HepG2 (cell line): ENCODE measurements at regions not wholly inside any gene's neighbourhood (a gene's known extent, or its start where the extent isn't known, plus 50 kb on each side); places are given as distances from the start of the nearest gene placed in this dataset.

Experiments
- ATAC-seq: fragments of 200-7000 bp; cut with Tn5 transposase; 3 replicates; pipeline ENCODE4 v1.9.1; 2020; ENCODE audit warnings: mild to moderate bottlenecking, moderate library complexity
- BruUV-seq: library from RNA; stranded (reverse); fragments of 400-500 nt; replicated peaks from 2 replicates; lab custom pipeline; 2021; lab: Mats Ljungman, UMichigan
- CTCF ChIA-PET: fragments of 300-600 bp; formaldehyde crosslinking; extraction: SDS; loops from one replicate; lab custom pipeline; 2021; ENCODE audit warnings: low total read pairs, inconsistent platforms, low intra/inter-chr PET ratio; lab: Yijun Ruan, JAX
- POLR2A ChIA-PET: fragments of 350-600 bp; sonication (Branson Sonifier 250); formaldehyde crosslinking; loops from one replicate; lab custom pipeline; 2020; ENCODE audit warnings: antibody characterized with exemption, inconsistent platforms; lab: Yijun Ruan, JAX
- DNase-seq: peaks from one replicate; pipeline ENCODE4 v3.0.0-alpha.2; 2015; ENCODE audit warnings: low spot score
- FAIRE-seq: peaks from 3 replicates; lab custom pipeline; 2011; peaks lifted over from hg19 to GRCh38; lab: Jason Lieb, UNC
- H2AFZ ChIP-seq: one replicate; pipeline ENCODE4 v1.6.1; 2011; ENCODE audit warnings: low read length, inconsistent platforms
- H3K27ac ChIP-seq: fragments of 300-600 bp; 3 replicates; pipeline ENCODE4 v1.8.0; 2011; ENCODE audit warnings: mixed run types, mild to moderate bottlenecking, mixed read lengths, low read length, inconsistent platforms; ENCODE audit not compliant: insufficient read depth; ENCODE audit errors: extremely low read length
- H3K27me3 ChIP-seq, 2 experiments: fragments of 200-600 bp in 1 of 2; 2 replicates in 1 of 2; 3 replicates in 1 of 2; pipeline versions ENCODE4 v1.6.0 to v1.8.0; 2011; ENCODE audit warnings: low read length in 2 of 2, mild to moderate bottlenecking in 2 of 2, moderate library complexity in 2 of 2, inconsistent platforms in 1 of 2; ENCODE audit not compliant: insufficient read depth in 2 of 2, control insufficient read depth in 1 of 2
- H3K36me3 ChIP-seq, 2 experiments: fragments of 200-600 bp in 1 of 2; replicated peaks in 1 of 2; 2 replicates in 1 of 2; 3 replicates in 1 of 2; pipeline versions ENCODE4 v1.5.1 to v1.8.0; 2011; ENCODE audit warnings: low read length in 2 of 2, inconsistent platforms in 1 of 2; ENCODE audit not compliant: insufficient read depth in 2 of 2, control insufficient read depth in 1 of 2
- H3K4me1 ChIP-seq: 2 replicates; pipeline ENCODE4 v1.5.1; 2012; ENCODE audit warnings: low read length, inconsistent platforms; ENCODE audit not compliant: insufficient read depth
- H3K4me2 ChIP-seq: 2 replicates; pipeline ENCODE4 v1.6.0; 2011; ENCODE audit warnings: low read depth, low read length, inconsistent platforms
- H3K4me3 ChIP-seq, 3 experiments: fragments of 200-600 bp in 1 of 3; sonication (generic), shearing (Covaris generic) in 1 of 3; replicated peaks in 1 of 3; 2 replicates each; pipeline ENCODE4 v1.5.1; 2011 to 2016; ENCODE audit warnings: low read length in 3 of 3, inconsistent platforms in 2 of 3, low read depth in 2 of 3, mild to moderate bottlenecking in 2 of 3, control low read depth in 1 of 3, mixed read lengths in 1 of 3; ENCODE audit not compliant: insufficient read depth in 1 of 3
- H3K79me2 ChIP-seq: one replicate; pipeline ENCODE4 v1.6.1; 2011; ENCODE audit warnings: low read length, inconsistent platforms; ENCODE audit not compliant: insufficient read depth
- H3K9ac ChIP-seq: 2 replicates; pipeline ENCODE4 v1.6.0; 2011; ENCODE audit warnings: mild to moderate bottlenecking, low read depth, low read length, inconsistent platforms; ENCODE audit not compliant: insufficient read depth
- H3K9me3 ChIP-seq: 2 replicates; pipeline ENCODE4 v1.5.1; 2012; ENCODE audit warnings: mild to moderate bottlenecking, low read length
- H4K20me1 ChIP-seq: 2 replicates; pipeline ENCODE4 v1.6.0; 2011; ENCODE audit warnings: inconsistent platforms, mild to moderate bottlenecking, low read length, moderate library complexity; ENCODE audit not compliant: insufficient read depth
- CCDC6 ChIP-seq: sonication (generic); formaldehyde crosslinking; IDR thresholded peaks from 2 replicates; pipeline ENCODE4 v1.8.1; 2022; ENCODE audit warnings: mild to moderate bottlenecking, missing genetic modification reagents, moderate library complexity
- DDIT3 ChIP-seq: sonication (generic); formaldehyde crosslinking; IDR thresholded peaks from 2 replicates; pipeline ENCODE4 v1.4.0; 2020; ENCODE audit warnings: mild to moderate bottlenecking, missing genetic modification reagents
- GLI4 ChIP-seq: sonication (generic); formaldehyde crosslinking; IDR thresholded peaks from 2 replicates; pipeline ENCODE4 v1.5.1; 2020; ENCODE audit warnings: missing genetic modification reagents, mild to moderate bottlenecking, moderate library complexity, borderline replicate concordance
- ISX ChIP-seq: sonication (generic); formaldehyde crosslinking; conservative IDR thresholded peaks from 2 replicates; pipeline ENCODE4 v1.5.0; 2020; ENCODE audit warnings: missing genetic modification reagents
- PHF21A ChIP-seq: sonication (generic); formaldehyde crosslinking; IDR thresholded peaks from 2 replicates; pipeline ENCODE4 v1.5.0; 2020; ENCODE audit warnings: mild to moderate bottlenecking, missing genetic modification reagents
- RCOR2 ChIP-seq: IDR thresholded peaks from 2 replicates; pipeline ENCODE4 v1.6.1; 2016; ENCODE audit warnings: missing biosample characterization, missing genetic modification reagents
- ZFP1 ChIP-seq: IDR thresholded peaks from 2 replicates; pipeline ENCODE4 v1.6.1; 2016
- ZNF253 ChIP-seq: sonication (generic); formaldehyde crosslinking; IDR thresholded peaks from 2 replicates; pipeline ENCODE4 v1.8.0; 2022; ENCODE audit warnings: mild to moderate bottlenecking, missing genetic modification reagents, borderline replicate concordance
- WGBS: methylation state at CpG from one replicate; pipeline ENCODE4 v1.1.6; 2017; ENCODE audit warnings: low lambda C conversion rate; 5-methylcytosine and 5-hydroxymethylcytosine counted together
- in situ Hi-C: cut with HindIII; loops from 2 replicates; pipeline ENCODE4 v1.10.0; 2017; ENCODE audit warnings: low pct_unique_long_range_greater_than_20kb; ENCODE audit not compliant: extremely low pct_ligation_motif_present
- intact Hi-C: fragments of 100-400 bp; cut with micrococcal nuclease; formaldehyde crosslinking; loops from one replicate; pipeline ENCODE4 v1.10.0; 2022; ENCODE audit not compliant: unreplicated experiment
- TF ChIP-seq, protein P1 (sequence below): sonication (generic); formaldehyde crosslinking; IDR thresholded peaks from 2 replicates; pipeline ENCODE4 v1.5.0; 2020; ENCODE audit warnings: mild to moderate bottlenecking, missing genetic modification reagents, moderate library complexity
- TF ChIP-seq, protein P2 (sequence below): sonication (generic); formaldehyde crosslinking; IDR thresholded peaks from 2 replicates; pipeline ENCODE4 v1.4.0; 2020; ENCODE audit warnings: mild to moderate bottlenecking, missing genetic modification reagents
- TF ChIP-seq, protein P3 (sequence below): IDR thresholded peaks from 2 replicates; pipeline ENCODE4 v1.6.1; 2016; ENCODE audit warnings: mild to moderate bottlenecking, missing biosample characterization, missing genetic modification reagents

GRCh38 chr9:90053027-90053426 lies 448.2 kb downstream of the GADD45G start:
- H3K36me3 ChIP-seq = no peaks in the 10 kb centered on the region
- POLR2A ChIA-PET = no interaction called here
- no peak for DNase-seq
- CTCF ChIA-PET = no interaction called here
- TF ChIP-seq, protein P1, sequence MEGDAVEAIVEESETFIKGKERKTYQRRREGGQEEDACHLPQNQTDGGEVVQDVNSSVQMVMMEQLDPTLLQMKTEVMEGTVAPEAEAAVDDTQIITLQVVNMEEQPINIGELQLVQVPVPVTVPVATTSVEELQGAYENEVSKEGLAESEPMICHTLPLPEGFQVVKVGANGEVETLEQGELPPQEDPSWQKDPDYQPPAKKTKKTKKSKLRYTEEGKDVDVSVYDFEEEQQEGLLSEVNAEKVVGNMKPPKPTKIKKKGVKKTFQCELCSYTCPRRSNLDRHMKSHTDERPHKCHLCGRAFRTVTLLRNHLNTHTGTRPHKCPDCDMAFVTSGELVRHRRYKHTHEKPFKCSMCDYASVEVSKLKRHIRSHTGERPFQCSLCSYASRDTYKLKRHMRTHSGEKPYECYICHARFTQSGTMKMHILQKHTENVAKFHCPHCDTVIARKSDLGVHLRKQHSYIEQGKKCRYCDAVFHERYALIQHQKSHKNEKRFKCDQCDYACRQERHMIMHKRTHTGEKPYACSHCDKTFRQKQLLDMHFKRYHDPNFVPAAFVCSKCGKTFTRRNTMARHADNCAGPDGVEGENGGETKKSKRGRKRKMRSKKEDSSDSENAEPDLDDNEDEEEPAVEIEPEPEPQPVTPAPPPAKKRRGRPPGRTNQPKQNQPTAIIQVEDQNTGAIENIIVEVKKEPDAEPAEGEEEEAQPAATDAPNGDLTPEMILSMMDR (CRISPR knock-in tag) = 0 out of 2 replicates have a peak, but pooled peaks have one; percentile 13
- TF ChIP-seq RCOR2 (CRISPR knock-in tag) (no peak), DDIT3 (CRISPR knock-in tag) (no peak)
- no peaks in the 10 kb centered on the region; the same call in 1 of the 2 replicates for H3K9me3 ChIP-seq
- in situ Hi-C loops = no loop called here
- intact Hi-C loops = no loop called here
- no peak overlapping the region for H3K4me3 ChIP-seq
- H3K79me2 ChIP-seq = no peaks in the 10 kb centered on the region
- no peak overlapping the region for H3K9ac ChIP-seq
- H2AFZ ChIP-seq = no peak overlapping the region
- BruUV-seq = no TSS peak
- no peaks in the 10 kb centered on the region for H3K27me3 ChIP-seq
- H3K4me2 ChIP-seq = no peak overlapping the region
- 30% methylated on average over 3 of the region's 5 CpGs for WGBS
- ATAC-seq = no peak
- H4K20me1 ChIP-seq = no peaks in the 10 kb centered on the region
- no peaks in the 10 kb centered on the region for H3K4me1 ChIP-seq
- no peak for FAIRE-seq
- H3K27ac ChIP-seq = no peak overlapping the region

- H2AFZ ChIP-seq = no peak overlapping the region
- H3K4me2 ChIP-seq = no peak overlapping the region
- intact Hi-C loops (no loop called here), in situ Hi-C loops (no loop called here)
- no peak overlapping the region for H3K27ac ChIP-seq
- H3K9me3 ChIP-seq = no peaks in the 10 kb centered on the region; the same call in 1 of the 2 replicates
- TF ChIP-seq, protein P2, sequence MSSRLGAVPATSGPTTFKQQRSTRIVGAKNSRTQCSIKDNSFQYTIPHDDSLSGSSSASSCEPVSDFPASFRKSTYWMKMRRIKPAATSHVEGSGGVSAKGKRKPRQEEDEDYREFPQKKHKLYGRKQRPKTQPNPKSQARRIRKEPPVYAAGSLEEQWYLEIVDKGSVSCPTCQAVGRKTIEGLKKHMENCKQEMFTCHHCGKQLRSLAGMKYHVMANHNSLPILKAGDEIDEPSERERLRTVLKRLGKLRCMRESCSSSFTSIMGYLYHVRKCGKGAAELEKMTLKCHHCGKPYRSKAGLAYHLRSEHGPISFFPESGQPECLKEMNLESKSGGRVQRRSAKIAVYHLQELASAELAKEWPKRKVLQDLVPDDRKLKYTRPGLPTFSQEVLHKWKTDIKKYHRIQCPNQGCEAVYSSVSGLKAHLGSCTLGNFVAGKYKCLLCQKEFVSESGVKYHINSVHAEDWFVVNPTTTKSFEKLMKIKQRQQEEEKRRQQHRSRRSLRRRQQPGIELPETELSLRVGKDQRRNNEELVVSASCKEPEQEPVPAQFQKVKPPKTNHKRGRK = no peak
- TF ChIP-seq ISX (CRISPR knock-in tag) (no peak), CCDC6 (CRISPR knock-in tag) (no peak), GLI4 (CRISPR knock-in tag) (no peak), ZNF253 (CRISPR knock-in tag) (no peak), ZFP1 (CRISPR knock-in tag) (no peak), PHF21A (CRISPR knock-in tag) (no peak)
- TF ChIP-seq, protein P3, sequence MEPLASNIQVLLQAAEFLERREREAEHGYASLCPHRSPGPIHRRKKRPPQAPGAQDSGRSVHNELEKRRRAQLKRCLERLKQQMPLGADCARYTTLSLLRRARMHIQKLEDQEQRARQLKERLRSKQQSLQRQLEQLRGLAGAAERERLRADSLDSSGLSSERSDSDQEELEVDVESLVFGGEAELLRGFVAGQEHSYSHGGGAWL (CRISPR knock-in tag) = no peak
- no peaks in the 10 kb centered on the region for H3K36me3 ChIP-seq
- H3K4me1 ChIP-seq = no peaks in the 10 kb centered on the region
- ChIA-PET POLR2A (no interaction called here), CTCF (no interaction called here)
- ATAC-seq (no peak), DNase-seq (no peak), FAIRE-seq (no peak)
- no TSS peak for BruUV-seq
- no peaks in the 10 kb centered on the region for H3K79me2 ChIP-seq
- H3K9ac ChIP-seq = no peak overlapping the region
- no peaks in the 10 kb centered on the region for H4K20me1 ChIP-seq
- no peaks in the 10 kb centered on the region for H3K27me3 ChIP-seq
- H3K4me3 ChIP-seq = no peak overlapping the region
Measured at GRCh38 chr9:90054810-90055209, 450.0 kb downstream of the GADD45G start.
